ENCODE measurements at regions not wholly inside any gene's neighbourhood (a gene's known extent, or its start where the extent isn't known, plus 50 kb on each side); places are given as distances from the start of the nearest gene placed in this dataset.

DNA sequence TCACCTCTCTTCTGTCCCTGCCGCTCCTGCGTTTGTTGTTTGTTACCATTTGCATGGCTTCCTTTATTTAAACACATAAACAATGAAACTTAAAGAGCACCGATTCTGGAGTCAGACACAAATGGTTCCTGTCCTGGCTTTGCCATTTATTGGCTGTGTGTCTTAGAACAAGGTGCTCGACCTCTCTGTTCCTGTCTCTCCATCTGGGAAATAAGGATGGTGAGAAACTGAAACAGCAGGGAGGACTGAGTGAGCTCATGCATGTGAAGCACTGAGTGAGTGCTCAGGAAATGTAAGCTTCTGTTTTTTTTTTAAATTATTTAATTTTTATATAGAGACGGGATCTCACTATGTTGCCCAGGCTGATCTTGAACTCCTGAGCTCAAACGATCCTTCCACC is 148.2 kb upstream of the WNT4 start:
- no peak for DNase-seq (ENCODE audit: low spot score)

More for the DNA sequence above, 148.2 kb upstream of the WNT4 start:
- Histone ChIP-seq H4K20me1 (replicated peaks; ENCODE audit: insufficient read depth) (no peaks in the 10 kb centered on the region), H3K4me1 (ENCODE audit: insufficient read depth) (no peaks in the 10 kb centered on the region; the same call in 1 of the 2 replicates), H3K9me2 (ENCODE audit: insufficient read depth) (0 out of 2 replicates have a peak, but pooled peaks cover 1% of the 10 kb centered on the region), H3K27me3 (ENCODE audit: insufficient read depth) (no peaks in the 10 kb centered on the region), H3K27ac (ENCODE audit: low read depth) (no peak overlapping the region), H3K4me3 (no peak overlapping the region), H2AFZ (no peak overlapping the region), H3K36me3 (ENCODE audit: insufficient read depth) (no peaks in the 10 kb centered on the region), H3K4me2 (no peak overlapping the region), H3K79me2 (replicated peaks; ENCODE audit: insufficient read depth) (no peaks in the 10 kb centered on the region), H3F3A (replicated peaks; ENCODE audit: low read depth) (no peaks in the 10 kb centered on the region)
- Mint-ChIP-seq H3K9me3 (no peaks in the 10 kb centered on the region), H3K27ac (no peak overlapping the region), H3K36me3 (ENCODE audit: low read depth) (no peaks in the 10 kb centered on the region), H3K4me3 (no peak overlapping the region), H3K27me3 (ENCODE audit: insufficient read depth, low read depth, poor library complexity) (peaks cover 4% of the 10 kb centered on the region), H3K4me1 (peaks cover 3% of the 10 kb centered on the region; the same call in 2 of the 3 replicates)
- TF ChIP-seq CREB1 (CRISPR knock-in tag; IDR thresholded peaks at IDR 0.05; ENCODE audit: low read depth) (no peak), CTCF (conservative IDR thresholded peaks at IDR 0.05; ENCODE audit: low read depth in 2 of 2) (no peak), JUNB (IDR thresholded peaks at IDR 0.05; ENCODE audit: unreplicated experiment) (no peak), REST (IDR thresholded peaks at IDR 0.05; ENCODE audit: unreplicated experiment) (no peak), NANOG (IDR thresholded peaks at IDR 0.05; ENCODE audit: borderline replicate concordance) (no peak), POLR2AphosphoS5 (IDR thresholded peaks at IDR 0.05; ENCODE audit: low read depth) (no peak), ETS1 (IDR thresholded peaks at IDR 0.05) (no peak), STAT1 (IDR thresholded peaks at IDR 0.05; ENCODE audit: unreplicated experiment) (no peak), ZNF114 (CRISPR knock-in tag; IDR thresholded peaks at IDR 0.05) (no peak), EZH2phosphoT487 (IDR thresholded peaks at IDR 0.05; ENCODE audit: unreplicated experiment) (no peak), ZNF331 (CRISPR knock-in tag; IDR thresholded peaks at IDR 0.05; ENCODE audit: low read depth) (no peak), EZH2 (IDR thresholded peaks at IDR 0.05; ENCODE audit: low read depth, unreplicated experiment) (no peak)
- TF ChIP-seq, protein P1, sequence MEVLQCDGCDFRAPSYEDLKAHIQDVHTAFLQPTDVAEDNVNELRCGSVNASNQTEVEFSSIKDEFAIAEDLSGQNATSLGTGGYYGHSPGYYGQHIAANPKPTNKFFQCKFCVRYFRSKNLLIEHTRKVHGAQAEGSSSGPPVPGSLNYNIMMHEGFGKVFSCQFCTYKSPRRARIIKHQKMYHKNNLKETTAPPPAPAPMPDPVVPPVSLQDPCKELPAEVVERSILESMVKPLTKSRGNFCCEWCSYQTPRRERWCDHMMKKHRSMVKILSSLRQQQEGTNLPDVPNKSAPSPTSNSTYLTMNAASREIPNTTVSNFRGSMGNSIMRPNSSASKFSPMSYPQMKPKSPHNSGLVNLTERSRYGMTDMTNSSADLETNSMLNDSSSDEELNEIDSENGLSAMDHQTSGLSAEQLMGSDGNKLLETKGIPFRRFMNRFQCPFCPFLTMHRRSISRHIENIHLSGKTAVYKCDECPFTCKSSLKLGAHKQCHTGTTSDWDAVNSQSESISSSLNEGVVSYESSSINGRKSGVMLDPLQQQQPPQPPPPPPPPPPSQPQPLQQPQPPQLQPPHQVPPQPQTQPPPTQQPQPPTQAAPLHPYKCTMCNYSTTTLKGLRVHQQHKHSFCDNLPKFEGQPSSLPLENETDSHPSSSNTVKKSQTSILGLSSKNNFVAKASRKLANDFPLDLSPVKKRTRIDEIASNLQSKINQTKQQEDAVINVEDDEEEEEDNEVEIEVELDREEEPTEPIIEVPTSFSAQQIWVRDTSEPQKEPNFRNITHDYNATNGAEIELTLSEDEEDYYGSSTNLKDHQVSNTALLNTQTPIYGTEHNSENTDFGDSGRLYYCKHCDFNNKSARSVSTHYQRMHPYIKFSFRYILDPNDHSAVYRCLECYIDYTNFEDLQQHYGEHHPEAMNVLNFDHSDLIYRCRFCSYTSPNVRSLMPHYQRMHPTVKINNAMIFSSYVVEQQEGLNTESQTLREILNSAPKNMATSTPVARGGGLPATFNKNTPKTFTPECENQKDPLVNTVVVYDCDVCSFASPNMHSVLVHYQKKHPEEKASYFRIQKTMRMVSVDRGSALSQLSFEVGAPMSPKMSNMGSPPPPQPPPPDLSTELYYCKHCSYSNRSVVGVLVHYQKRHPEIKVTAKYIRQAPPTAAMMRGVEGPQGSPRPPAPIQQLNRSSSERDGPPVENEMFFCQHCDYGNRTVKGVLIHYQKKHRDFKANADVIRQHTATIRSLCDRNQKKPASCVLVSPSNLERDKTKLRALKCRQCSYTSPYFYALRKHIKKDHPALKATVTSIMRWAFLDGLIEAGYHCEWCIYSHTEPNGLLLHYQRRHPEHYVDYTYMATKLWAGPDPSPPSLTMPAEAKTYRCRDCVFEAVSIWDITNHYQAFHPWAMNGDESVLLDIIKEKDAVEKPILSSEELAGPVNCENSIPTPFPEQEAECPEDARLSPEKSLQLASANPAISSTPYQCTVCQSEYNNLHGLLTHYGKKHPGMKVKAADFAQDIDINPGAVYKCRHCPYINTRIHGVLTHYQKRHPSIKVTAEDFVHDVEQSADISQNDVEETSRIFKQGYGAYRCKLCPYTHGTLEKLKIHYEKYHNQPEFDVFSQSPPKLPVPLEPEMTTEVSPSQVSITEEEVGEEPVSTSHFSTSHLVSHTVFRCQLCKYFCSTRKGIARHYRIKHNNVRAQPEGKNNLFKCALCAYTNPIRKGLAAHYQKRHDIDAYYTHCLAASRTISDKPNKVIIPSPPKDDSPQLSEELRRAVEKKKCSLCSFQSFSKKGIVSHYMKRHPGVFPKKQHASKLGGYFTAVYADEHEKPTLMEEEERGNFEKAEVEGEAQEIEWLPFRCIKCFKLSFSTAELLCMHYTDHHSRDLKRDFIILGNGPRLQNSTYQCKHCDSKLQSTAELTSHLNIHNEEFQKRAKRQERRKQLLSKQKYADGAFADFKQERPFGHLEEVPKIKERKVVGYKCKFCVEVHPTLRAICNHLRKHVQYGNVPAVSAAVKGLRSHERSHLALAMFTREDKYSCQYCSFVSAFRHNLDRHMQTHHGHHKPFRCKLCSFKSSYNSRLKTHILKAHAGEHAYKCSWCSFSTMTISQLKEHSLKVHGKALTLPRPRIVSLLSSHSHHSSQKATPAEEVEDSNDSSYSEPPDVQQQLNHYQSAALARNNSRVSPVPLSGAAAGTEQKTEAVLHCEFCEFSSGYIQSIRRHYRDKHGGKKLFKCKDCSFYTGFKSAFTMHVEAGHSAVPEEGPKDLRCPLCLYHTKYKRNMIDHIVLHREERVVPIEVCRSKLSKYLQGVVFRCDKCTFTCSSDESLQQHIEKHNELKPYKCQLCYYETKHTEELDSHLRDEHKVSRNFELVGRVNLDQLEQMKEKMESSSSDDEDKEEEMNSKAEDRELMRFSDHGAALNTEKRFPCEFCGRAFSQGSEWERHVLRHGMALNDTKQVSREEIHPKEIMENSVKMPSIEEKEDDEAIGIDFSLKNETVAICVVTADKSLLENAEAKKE (CRISPR knock-in tag; IDR thresholded peaks at IDR 0.05) = no peak
- ATAC-seq = no peak
